ENCODE measurements at regions not wholly inside any gene's neighbourhood (a gene's known extent, or its start where the extent isn't known, plus 50 kb on each side); places are given as distances from the start of the nearest gene placed in this dataset.

GRCh38 chr6:126539022-126539421, 199.1 kb downstream of the CENPW start:
- no peak overlapping the region for H3K27ac Mint-ChIP-seq
- Histone ChIP-seq H3K4me3 (ENCODE audit: low read length) (no peak overlapping the region), H3K9me3 (ENCODE audit: control insufficient read depth, insufficient read depth, low read length) (no peaks in the 10 kb centered on the region), H3K27me3 (ENCODE audit: control insufficient read depth, insufficient read depth, low read length) (no peaks in the 10 kb centered on the region), H3K4me1 (ENCODE audit: control insufficient read depth, insufficient read depth, low read length) (no peaks in the 10 kb centered on the region), H3K36me3 (ENCODE audit: control insufficient read depth, insufficient read depth, low read length) (no peaks in the 10 kb centered on the region), H3K27ac (ENCODE audit: low read length) (no peak overlapping the region)
- TF ChIP-seq CTCF (IDR thresholded peaks at IDR 0.05), result no peak
- H3K9me3 Mint-ChIP-seq, result peaks cover 0 to 6% of the 10 kb centered on the region in 2 donors
- ATAC-seq, result no peak
- H3K4me1 Mint-ChIP-seq, result no peaks in the 10 kb centered on the region
- DNase-seq, result no peak
- intact Hi-C loops (cut with micrococcal nuclease), result no loop called here
- H3K4me3 Mint-ChIP-seq, result no peak overlapping the region
- no peaks in the 10 kb centered on the region for H3K36me3 Mint-ChIP-seq
- no peaks in the 10 kb centered on the region for H3K27me3 Mint-ChIP-seq (ENCODE audit: low read depth in 2 of 2)

GRCh38 chr6:126540161-126540560, 200.2 kb downstream of the CENPW start:
- H3K27me3 Mint-ChIP-seq (ENCODE audit: low read depth in 2 of 2), result no peaks in the 10 kb centered on the region
- no peak overlapping the region for H3K4me3 Mint-ChIP-seq
- Histone ChIP-seq H3K4me3 (ENCODE audit: low read length) (no peak overlapping the region), H3K27ac (ENCODE audit: low read length) (no peak overlapping the region), H3K36me3 (ENCODE audit: control insufficient read depth, insufficient read depth, low read length) (no peaks in the 10 kb centered on the region), H3K9me3 (ENCODE audit: control insufficient read depth, insufficient read depth, low read length) (no peaks in the 10 kb centered on the region), H3K27me3 (ENCODE audit: control insufficient read depth, insufficient read depth, low read length) (no peaks in the 10 kb centered on the region), H3K4me1 (ENCODE audit: control insufficient read depth, insufficient read depth, low read length) (no peaks in the 10 kb centered on the region)
- DNase-seq, result no peak
- H3K9me3 Mint-ChIP-seq, result peaks cover 0 to 8% of the 10 kb centered on the region in 2 donors
- H3K4me1 Mint-ChIP-seq, result no peaks in the 10 kb centered on the region
- H3K36me3 Mint-ChIP-seq, result no peaks in the 10 kb centered on the region
- H3K27ac Mint-ChIP-seq, result no peak overlapping the region
- no peak for ATAC-seq
- intact Hi-C loops (cut with micrococcal nuclease), result no loop called here
- TF ChIP-seq CTCF (IDR thresholded peaks at IDR 0.05), result no peak

GRCh38 chr6:126541806-126542491, 202.0 kb downstream of the CENPW start:
- ATAC-seq, result no peak
- H3K4me1 Mint-ChIP-seq, result no peaks in the 10 kb centered on the region
- no peaks in the 10 kb centered on the region for H3K27me3 ChIP-seq (ENCODE audit: control insufficient read depth, insufficient read depth, low read length)
- 75% methylated on average over 5 of the region's 5 CpGs for WGBS (ENCODE audit: insufficient coverage)
- DNase-seq, result no peak
- no peaks in the 10 kb centered on the region for H3K36me3 Mint-ChIP-seq
- no peaks in the 10 kb centered on the region for H3K27me3 Mint-ChIP-seq (ENCODE audit: low read depth in 2 of 2)
- intact Hi-C loops (cut with micrococcal nuclease), result no loop called here
- peaks cover 0 to 8% of the 10 kb centered on the region in 2 donors for H3K9me3 Mint-ChIP-seq
- no peaks in the 10 kb centered on the region for H3K9me3 ChIP-seq (ENCODE audit: control insufficient read depth, insufficient read depth, low read length)
- no peaks in the 10 kb centered on the region for H3K4me1 ChIP-seq (ENCODE audit: control insufficient read depth, insufficient read depth, low read length)
- TF ChIP-seq CTCF (IDR thresholded peaks at IDR 0.05), result no peak
- no peak overlapping the region for H3K27ac ChIP-seq (ENCODE audit: low read length)
- H3K4me3 Mint-ChIP-seq, result no peak overlapping the region
- no peak overlapping the region for H3K27ac Mint-ChIP-seq
- no peak overlapping the region for H3K4me3 ChIP-seq (ENCODE audit: low read length)
- no peaks in the 10 kb centered on the region for H3K36me3 ChIP-seq (ENCODE audit: control insufficient read depth, insufficient read depth, low read length)

GRCh38 chr6:126546541-126547120, 206.7 kb downstream of the CENPW start:
- H3K27me3 ChIP-seq (ENCODE audit: control insufficient read depth, insufficient read depth, low read length), result no peaks in the 10 kb centered on the region
- Mint-ChIP-seq H3K27me3 (ENCODE audit: low read depth in 2 of 2) (no peaks in the 10 kb centered on the region), H3K4me1 (no peaks in the 10 kb centered on the region), H3K9me3 (peaks cover 7 to 14% of the 10 kb centered on the region in 2 donors), H3K36me3 (no peaks in the 10 kb centered on the region), H3K27ac (no peak overlapping the region), H3K4me3 (no peak overlapping the region)
- intact Hi-C loops (cut with micrococcal nuclease), result no loop called here
- no peak overlapping the region for H3K27ac ChIP-seq (ENCODE audit: low read length)
- H3K36me3 ChIP-seq (ENCODE audit: control insufficient read depth, insufficient read depth, low read length), result no peaks in the 10 kb centered on the region
- TF ChIP-seq CTCF (IDR thresholded peaks at IDR 0.05), result no peak
- WGBS (ENCODE audit: insufficient coverage), result 100% methylated on average over 1 of the region's 1 CpG
- H3K4me1 ChIP-seq (ENCODE audit: control insufficient read depth, insufficient read depth, low read length), result no peaks in the 10 kb centered on the region
- H3K4me3 ChIP-seq (ENCODE audit: low read length), result no peak overlapping the region
- no peak for ATAC-seq
- H3K9me3 ChIP-seq (ENCODE audit: control insufficient read depth, insufficient read depth, low read length), result no peaks in the 10 kb centered on the region
- no peak for DNase-seq
